HepG2 (cell line): ENCODE measurements at regions not wholly inside any gene's neighbourhood (a gene's known extent, or its start where the extent isn't known, plus 50 kb on each side); places are given as distances from the start of the nearest gene placed in this dataset.

Source experiments
- ATAC-seq: fragments of 200-7000 bp; cut with Tn5 transposase; 3 replicates; pipeline ENCODE4 v1.9.1; 2020; ENCODE audit warnings: mild to moderate bottlenecking, moderate library complexity
- BruUV-seq: library from RNA; stranded (reverse); fragments of 400-500 nt; replicated peaks from 2 replicates; lab custom pipeline; 2021; lab: Mats Ljungman, UMichigan
- CTCF ChIA-PET: fragments of 300-600 bp; formaldehyde crosslinking; extraction: SDS; loops from one replicate; lab custom pipeline; 2021; ENCODE audit warnings: low total read pairs, inconsistent platforms, low intra/inter-chr PET ratio; lab: Yijun Ruan, JAX
- POLR2A ChIA-PET: fragments of 350-600 bp; sonication (Branson Sonifier 250); formaldehyde crosslinking; loops from one replicate; lab custom pipeline; 2020; ENCODE audit warnings: antibody characterized with exemption, inconsistent platforms; lab: Yijun Ruan, JAX
- DNase-seq: peaks from one replicate; pipeline ENCODE4 v3.0.0-alpha.2; 2015; ENCODE audit warnings: low spot score
- FAIRE-seq: peaks from 3 replicates; lab custom pipeline; 2011; peaks lifted over from hg19 to GRCh38; lab: Jason Lieb, UNC
- H2AFZ ChIP-seq: one replicate; pipeline ENCODE4 v1.6.1; 2011; ENCODE audit warnings: low read length, inconsistent platforms
- H3K27ac ChIP-seq: fragments of 300-600 bp; 3 replicates; pipeline ENCODE4 v1.8.0; 2011; ENCODE audit warnings: mixed run types, mild to moderate bottlenecking, mixed read lengths, low read length, inconsistent platforms; ENCODE audit not compliant: insufficient read depth; ENCODE audit errors: extremely low read length
- H3K27me3 ChIP-seq, 2 experiments: fragments of 200-600 bp in 1 of 2; 2 replicates in 1 of 2; 3 replicates in 1 of 2; pipeline versions ENCODE4 v1.6.0 to v1.8.0; 2011; ENCODE audit warnings: low read length in 2 of 2, mild to moderate bottlenecking in 2 of 2, moderate library complexity in 2 of 2, inconsistent platforms in 1 of 2; ENCODE audit not compliant: insufficient read depth in 2 of 2, control insufficient read depth in 1 of 2
- H3K36me3 ChIP-seq, 2 experiments: fragments of 200-600 bp in 1 of 2; replicated peaks in 1 of 2; 2 replicates in 1 of 2; 3 replicates in 1 of 2; pipeline versions ENCODE4 v1.5.1 to v1.8.0; 2011; ENCODE audit warnings: low read length in 2 of 2, inconsistent platforms in 1 of 2; ENCODE audit not compliant: insufficient read depth in 2 of 2, control insufficient read depth in 1 of 2
- H3K4me1 ChIP-seq: 2 replicates; pipeline ENCODE4 v1.5.1; 2012; ENCODE audit warnings: low read length, inconsistent platforms; ENCODE audit not compliant: insufficient read depth
- H3K4me2 ChIP-seq: 2 replicates; pipeline ENCODE4 v1.6.0; 2011; ENCODE audit warnings: low read depth, low read length, inconsistent platforms
- H3K4me3 ChIP-seq, 3 experiments: fragments of 200-600 bp in 1 of 3; sonication (generic), shearing (Covaris generic) in 1 of 3; replicated peaks in 1 of 3; 2 replicates each; pipeline ENCODE4 v1.5.1; 2011 to 2016; ENCODE audit warnings: low read length in 3 of 3, inconsistent platforms in 2 of 3, low read depth in 2 of 3, mild to moderate bottlenecking in 2 of 3, control low read depth in 1 of 3, mixed read lengths in 1 of 3; ENCODE audit not compliant: insufficient read depth in 1 of 3
- H3K79me2 ChIP-seq: one replicate; pipeline ENCODE4 v1.6.1; 2011; ENCODE audit warnings: low read length, inconsistent platforms; ENCODE audit not compliant: insufficient read depth
- H3K9ac ChIP-seq: 2 replicates; pipeline ENCODE4 v1.6.0; 2011; ENCODE audit warnings: mild to moderate bottlenecking, low read depth, low read length, inconsistent platforms; ENCODE audit not compliant: insufficient read depth
- H3K9me3 ChIP-seq: 2 replicates; pipeline ENCODE4 v1.5.1; 2012; ENCODE audit warnings: mild to moderate bottlenecking, low read length
- H4K20me1 ChIP-seq: 2 replicates; pipeline ENCODE4 v1.6.0; 2011; ENCODE audit warnings: inconsistent platforms, mild to moderate bottlenecking, low read length, moderate library complexity; ENCODE audit not compliant: insufficient read depth
- AHR ChIP-seq: IDR thresholded peaks from 2 replicates; pipeline ENCODE4 v1.6.1; 2018; ENCODE audit warnings: missing genetic modification reagents, missing compliant biosample characterization
- CEBPG ChIP-seq: IDR thresholded peaks from 2 replicates; pipeline ENCODE4 v1.6.1; 2016
- GATA4 ChIP-seq: sonication (generic); IDR thresholded peaks from 2 replicates; pipeline ENCODE4 v1.6.1; 2016; ENCODE audit warnings: antibody characterized with exemption, low read depth, borderline replicate concordance
- GTF2F1 ChIP-seq: fragments of 150-350 bp; IDR thresholded peaks from 2 replicates; pipeline ENCODE4 v1.6.1; 2014; ENCODE audit warnings: low read length
- HHEX ChIP-seq: IDR thresholded peaks from 2 replicates; pipeline ENCODE4 v1.6.1; 2016; ENCODE audit warnings: control low read depth
- HOXD1 ChIP-seq: sonication (generic); formaldehyde crosslinking; IDR thresholded peaks from 2 replicates; pipeline ENCODE4 v1.5.0; 2020; ENCODE audit warnings: missing genetic modification reagents
- NFIC ChIP-seq: IDR thresholded peaks from 2 replicates; pipeline ENCODE4 v1.6.1; 2012; ENCODE audit warnings: mild to moderate bottlenecking, low read length, inconsistent platforms
- PHF8 ChIP-seq: sonication (generic); formaldehyde crosslinking; IDR thresholded peaks from 2 replicates; pipeline ENCODE4 v1.5.0; 2020; ENCODE audit warnings: missing genetic modification reagents
- STAT5B ChIP-seq: sonication (generic); formaldehyde crosslinking; IDR thresholded peaks from 2 replicates; pipeline ENCODE4 v1.4.0; 2020; ENCODE audit warnings: missing genetic modification reagents
- TBX2 ChIP-seq: sonication (generic); formaldehyde crosslinking; IDR thresholded peaks from 2 replicates; pipeline ENCODE4 v1.5.0; 2020; ENCODE audit warnings: missing genetic modification reagents, mild to moderate bottlenecking, borderline replicate concordance
- ZFP41 ChIP-seq: sonication (generic); formaldehyde crosslinking; IDR thresholded peaks from 2 replicates; pipeline ENCODE4 v1.4.0; 2020; ENCODE audit warnings: mild to moderate bottlenecking, missing genetic modification reagents, borderline replicate concordance
- ZFP62 ChIP-seq: sonication (generic); formaldehyde crosslinking; IDR thresholded peaks from 2 replicates; pipeline ENCODE4 v1.4.0; 2020; ENCODE audit warnings: missing genetic modification reagents
- ZNF644 ChIP-seq: IDR thresholded peaks from 2 replicates; pipeline ENCODE4 v1.6.1; 2016; ENCODE audit warnings: low read depth
- ZNF740 ChIP-seq: sonication (generic); formaldehyde crosslinking; IDR thresholded peaks from 2 replicates; pipeline ENCODE4 v1.4.0; 2020; ENCODE audit warnings: missing genetic modification reagents
- ZSCAN20 ChIP-seq: sonication (generic); formaldehyde crosslinking; IDR thresholded peaks from 2 replicates; pipeline ENCODE4 v1.4.0; 2020; ENCODE audit warnings: missing genetic modification reagents, mild to moderate bottlenecking, borderline replicate concordance
- WGBS: methylation state at CpG from one replicate; pipeline ENCODE4 v1.1.6; 2017; ENCODE audit warnings: low lambda C conversion rate; 5-methylcytosine and 5-hydroxymethylcytosine counted together
- in situ Hi-C: cut with HindIII; loops from 2 replicates; pipeline ENCODE4 v1.10.0; 2017; ENCODE audit warnings: low pct_unique_long_range_greater_than_20kb; ENCODE audit not compliant: extremely low pct_ligation_motif_present
- intact Hi-C: fragments of 100-400 bp; cut with micrococcal nuclease; formaldehyde crosslinking; loops from one replicate; pipeline ENCODE4 v1.10.0; 2022; ENCODE audit not compliant: unreplicated experiment
- TF ChIP-seq, protein P1 (sequence below): sonication (generic); formaldehyde crosslinking; IDR thresholded peaks from 2 replicates; pipeline ENCODE4 v1.5.1; 2020; ENCODE audit warnings: missing genetic modification reagents, mild to moderate bottlenecking, borderline replicate concordance
- TF ChIP-seq, protein P2 (sequence below): sonication (generic); formaldehyde crosslinking; IDR thresholded peaks from 2 replicates; pipeline ENCODE4 v1.5.1; 2020; ENCODE audit warnings: missing genetic modification reagents, mild to moderate bottlenecking, borderline replicate concordance
- TF ChIP-seq, protein P3 (sequence below): sonication (generic); formaldehyde crosslinking; IDR thresholded peaks from 2 replicates; pipeline ENCODE4 v1.4.0; 2020; ENCODE audit warnings: mild to moderate bottlenecking, missing genetic modification reagents

- Histone ChIP-seq H3K4me3 (no peak overlapping the region), H4K20me1 (no peaks in the 10 kb centered on the region), H3K79me2 (no peaks in the 10 kb centered on the region), H3K36me3 (no peaks in the 10 kb centered on the region), H2AFZ (no peak overlapping the region), H3K4me1 (no peaks in the 10 kb centered on the region), H3K27ac (no peak overlapping the region), H3K4me2 (no peak overlapping the region), H3K9ac (no peak overlapping the region), H3K9me3 (no peaks in the 10 kb centered on the region), H3K27me3 (peaks cover 6 to 28% of the 10 kb centered on the region in 2 experiments)
- no TSS peak for BruUV-seq
- in situ Hi-C loops (no loop called here), intact Hi-C loops (no loop called here)
- ATAC-seq, result no peak
- ChIA-PET POLR2A (no interaction called here), CTCF (no interaction called here)
- no peak for TF ChIP-seq GATA4
- TF ChIP-seq CEBPG (CRISPR knock-in tag), result no peak
- TF ChIP-seq ZFP62 (CRISPR knock-in tag), result no peak
- TF ChIP-seq TBX2 (CRISPR knock-in tag), result no peak
- TF ChIP-seq, protein P1, sequence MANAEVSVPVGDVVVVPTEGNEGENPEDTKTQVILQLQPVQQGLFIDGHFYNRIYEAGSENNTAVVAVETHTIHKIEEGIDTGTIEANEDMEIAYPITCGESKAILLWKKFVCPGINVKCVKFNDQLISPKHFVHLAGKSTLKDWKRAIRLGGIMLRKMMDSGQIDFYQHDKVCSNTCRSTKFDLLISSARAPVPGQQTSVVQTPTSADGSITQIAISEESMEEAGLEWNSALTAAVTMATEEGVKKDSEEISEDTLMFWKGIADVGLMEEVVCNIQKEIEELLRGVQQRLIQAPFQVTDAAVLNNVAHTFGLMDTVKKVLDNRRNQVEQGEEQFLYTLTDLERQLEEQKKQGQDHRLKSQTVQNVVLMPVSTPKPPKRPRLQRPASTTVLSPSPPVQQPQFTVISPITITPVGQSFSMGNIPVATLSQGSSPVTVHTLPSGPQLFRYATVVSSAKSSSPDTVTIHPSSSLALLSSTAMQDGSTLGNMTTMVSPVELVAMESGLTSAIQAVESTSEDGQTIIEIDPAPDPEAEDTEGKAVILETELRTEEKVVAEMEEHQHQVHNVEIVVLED (CRISPR knock-in tag), result no peak
- TF ChIP-seq ZSCAN20 (CRISPR knock-in tag), result no peak
- no peak for TF ChIP-seq HHEX (CRISPR knock-in tag)
- TF ChIP-seq, protein P2, sequence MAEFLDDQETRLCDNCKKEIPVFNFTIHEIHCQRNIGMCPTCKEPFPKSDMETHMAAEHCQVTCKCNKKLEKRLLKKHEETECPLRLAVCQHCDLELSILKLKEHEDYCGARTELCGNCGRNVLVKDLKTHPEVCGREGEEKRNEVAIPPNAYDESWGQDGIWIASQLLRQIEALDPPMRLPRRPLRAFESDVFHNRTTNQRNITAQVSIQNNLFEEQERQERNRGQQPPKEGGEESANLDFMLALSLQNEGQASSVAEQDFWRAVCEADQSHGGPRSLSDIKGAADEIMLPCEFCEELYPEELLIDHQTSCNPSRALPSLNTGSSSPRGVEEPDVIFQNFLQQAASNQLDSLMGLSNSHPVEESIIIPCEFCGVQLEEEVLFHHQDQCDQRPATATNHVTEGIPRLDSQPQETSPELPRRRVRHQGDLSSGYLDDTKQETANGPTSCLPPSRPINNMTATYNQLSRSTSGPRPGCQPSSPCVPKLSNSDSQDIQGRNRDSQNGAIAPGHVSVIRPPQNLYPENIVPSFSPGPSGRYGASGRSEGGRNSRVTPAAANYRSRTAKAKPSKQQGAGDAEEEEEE, result no peak
- TF ChIP-seq NFIC, result no peak
- no peak for TF ChIP-seq STAT5B (CRISPR knock-in tag)
- no peak for TF ChIP-seq GTF2F1
- no peak for TF ChIP-seq PHF8
- TF ChIP-seq ZNF740, result no peak
- TF ChIP-seq ZNF644 (CRISPR knock-in tag), result no peak
- TF ChIP-seq AHR, result no peak
- TF ChIP-seq, protein P3, sequence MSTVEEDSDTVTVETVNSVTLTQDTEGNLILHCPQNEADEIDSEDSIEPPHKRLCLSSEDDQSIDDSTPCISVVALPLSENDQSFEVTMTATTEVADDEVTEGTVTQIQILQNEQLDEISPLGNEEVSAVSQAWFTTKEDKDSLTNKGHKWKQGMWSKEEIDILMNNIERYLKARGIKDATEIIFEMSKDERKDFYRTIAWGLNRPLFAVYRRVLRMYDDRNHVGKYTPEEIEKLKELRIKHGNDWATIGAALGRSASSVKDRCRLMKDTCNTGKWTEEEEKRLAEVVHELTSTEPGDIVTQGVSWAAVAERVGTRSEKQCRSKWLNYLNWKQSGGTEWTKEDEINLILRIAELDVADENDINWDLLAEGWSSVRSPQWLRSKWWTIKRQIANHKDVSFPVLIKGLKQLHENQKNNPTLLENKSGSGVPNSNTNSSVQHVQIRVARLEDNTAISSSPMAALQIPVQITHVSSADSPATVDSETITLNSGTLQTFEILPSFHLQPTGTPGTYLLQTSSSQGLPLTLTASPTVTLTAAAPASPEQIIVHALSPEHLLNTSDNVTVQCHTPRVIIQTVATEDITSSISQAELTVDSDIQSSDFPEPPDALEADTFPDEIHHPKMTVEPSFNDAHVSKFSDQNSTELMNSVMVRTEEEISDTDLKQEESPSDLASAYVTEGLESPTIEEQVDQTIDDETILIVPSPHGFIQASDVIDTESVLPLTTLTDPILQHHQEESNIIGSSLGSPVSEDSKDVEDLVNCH (CRISPR knock-in tag), result no peak
- TF ChIP-seq ZFP41, result no peak
- no peak for TF ChIP-seq HOXD1 (CRISPR knock-in tag)
- FAIRE-seq, result no peak
- WGBS, result 45% methylated on average over 6 of the region's 6 CpGs
- no peak for DNase-seq
Measured at GRCh38 chr14:96630281-96630680, 128.1 kb downstream of the PAPOLA start.
